ENCODE measurements at regions not wholly inside any gene's neighbourhood (a gene's known extent, or its start where the extent isn't known, plus 50 kb on each side); places are given as distances from the start of the nearest gene placed in this dataset.

DNA sequence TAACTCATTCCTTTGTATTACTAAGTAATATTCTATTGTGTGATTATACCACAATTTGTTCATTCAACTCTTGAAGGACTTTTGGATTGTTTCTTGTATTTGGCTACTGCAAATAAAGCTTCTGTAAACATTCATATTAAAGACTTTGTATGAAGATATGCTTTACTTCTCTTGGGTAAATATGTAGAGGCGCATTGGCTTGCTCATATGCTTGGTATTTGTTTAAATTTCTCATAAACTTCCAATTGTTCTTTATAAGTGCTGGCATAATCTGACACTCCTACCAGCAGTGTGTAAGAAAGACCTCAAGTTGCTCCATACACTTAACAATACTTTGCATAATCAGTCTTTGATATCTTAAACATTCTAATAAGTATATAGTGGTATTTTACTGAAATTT, 792.8 kb upstream of the LRRTM1 start:
- Histone ChIP-seq H3K4me3 (ENCODE audit: insufficient read depth, low read length, poor library complexity, severe bottlenecking) (no peak overlapping the region), H2AFZ (ENCODE audit: low read depth, low read length, severe bottlenecking) (no peak overlapping the region), H3K36me3 (ENCODE audit: low read length) (no peaks in the 10 kb centered on the region), H3K9me3 (ENCODE audit: insufficient read depth, low read length) (no peaks in the 10 kb centered on the region), H3K27ac (ENCODE audit: low read depth, low read length) (no peak overlapping the region), H3K4me2 (ENCODE audit: low read depth, low read length, poor library complexity, severe bottlenecking) (no peak overlapping the region), H4K20me1 (ENCODE audit: low read depth, low read length) (no peaks in the 10 kb centered on the region), H3K79me2 (ENCODE audit: insufficient read depth, low read length) (no peaks in the 10 kb centered on the region), H3K9me2 (replicated peaks; ENCODE audit: insufficient read depth, low read length) (no peaks in the 10 kb centered on the region), H3F3A (ENCODE audit: insufficient read depth) (no peaks in the 10 kb centered on the region), H3K27me3 (ENCODE audit: low read length) (no peaks in the 10 kb centered on the region), H3K9ac (ENCODE audit: low read length) (no peak overlapping the region)
- TF ChIP-seq, protein P1, sequence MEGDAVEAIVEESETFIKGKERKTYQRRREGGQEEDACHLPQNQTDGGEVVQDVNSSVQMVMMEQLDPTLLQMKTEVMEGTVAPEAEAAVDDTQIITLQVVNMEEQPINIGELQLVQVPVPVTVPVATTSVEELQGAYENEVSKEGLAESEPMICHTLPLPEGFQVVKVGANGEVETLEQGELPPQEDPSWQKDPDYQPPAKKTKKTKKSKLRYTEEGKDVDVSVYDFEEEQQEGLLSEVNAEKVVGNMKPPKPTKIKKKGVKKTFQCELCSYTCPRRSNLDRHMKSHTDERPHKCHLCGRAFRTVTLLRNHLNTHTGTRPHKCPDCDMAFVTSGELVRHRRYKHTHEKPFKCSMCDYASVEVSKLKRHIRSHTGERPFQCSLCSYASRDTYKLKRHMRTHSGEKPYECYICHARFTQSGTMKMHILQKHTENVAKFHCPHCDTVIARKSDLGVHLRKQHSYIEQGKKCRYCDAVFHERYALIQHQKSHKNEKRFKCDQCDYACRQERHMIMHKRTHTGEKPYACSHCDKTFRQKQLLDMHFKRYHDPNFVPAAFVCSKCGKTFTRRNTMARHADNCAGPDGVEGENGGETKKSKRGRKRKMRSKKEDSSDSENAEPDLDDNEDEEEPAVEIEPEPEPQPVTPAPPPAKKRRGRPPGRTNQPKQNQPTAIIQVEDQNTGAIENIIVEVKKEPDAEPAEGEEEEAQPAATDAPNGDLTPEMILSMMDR (IDR thresholded peaks at IDR 0.05; ENCODE audit: insufficient read depth, low read length, poor library complexity, severe bottlenecking): no peak
- no peak for TF ChIP-seq EZH2phosphoT487 (conservative IDR thresholded peaks at IDR 0.05; ENCODE audit: low read length)

DNA sequence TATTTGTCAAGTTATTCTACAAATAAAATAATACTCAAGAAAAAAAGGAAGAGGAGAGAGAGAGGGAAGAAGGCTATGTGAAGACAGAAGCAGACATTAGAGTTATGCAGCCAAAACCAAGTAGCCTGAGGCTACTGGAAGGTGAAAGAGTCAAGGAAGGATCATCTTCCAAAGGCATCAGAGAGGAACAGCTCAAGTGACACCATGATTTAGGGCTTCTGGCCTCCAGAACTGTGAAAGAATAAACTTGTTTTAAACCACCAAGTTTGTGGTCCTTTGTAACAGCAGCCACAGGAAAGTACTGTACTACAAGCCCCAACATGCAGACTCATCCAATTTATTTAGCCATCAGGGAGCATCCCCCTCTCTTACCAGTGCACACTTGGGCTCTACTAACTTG, 788.5 kb upstream of the LRRTM1 start:
- no peaks in the 10 kb centered on the region for H3K27me3 ChIP-seq (ENCODE audit: low read length)
- H3K36me3 ChIP-seq (ENCODE audit: low read length): no peaks in the 10 kb centered on the region
- no peak overlapping the region for H3K4me3 ChIP-seq (ENCODE audit: insufficient read depth, low read length, poor library complexity, severe bottlenecking)
- no peaks in the 10 kb centered on the region for H3K79me2 ChIP-seq (ENCODE audit: insufficient read depth, low read length)
- H3K9me2 ChIP-seq (replicated peaks; ENCODE audit: insufficient read depth, low read length): no peaks in the 10 kb centered on the region
- H3K9me3 ChIP-seq (ENCODE audit: insufficient read depth, low read length): no peaks in the 10 kb centered on the region
- no peaks in the 10 kb centered on the region for H3F3A ChIP-seq (ENCODE audit: insufficient read depth)
- H2AFZ ChIP-seq (ENCODE audit: low read depth, low read length, severe bottlenecking): no peak overlapping the region
- H3K4me2 ChIP-seq (ENCODE audit: low read depth, low read length, poor library complexity, severe bottlenecking): no peak overlapping the region
- TF ChIP-seq EZH2phosphoT487 (conservative IDR thresholded peaks at IDR 0.05; ENCODE audit: low read length): no peak
- TF ChIP-seq, protein P1 (IDR thresholded peaks at IDR 0.05; ENCODE audit: insufficient read depth, low read length, poor library complexity, severe bottlenecking): no peak
- H3K9ac ChIP-seq (ENCODE audit: low read length): no peak overlapping the region
- no peaks in the 10 kb centered on the region for H4K20me1 ChIP-seq (ENCODE audit: low read depth, low read length)
- no peak overlapping the region for H3K27ac ChIP-seq (ENCODE audit: low read depth, low read length)

DNA sequence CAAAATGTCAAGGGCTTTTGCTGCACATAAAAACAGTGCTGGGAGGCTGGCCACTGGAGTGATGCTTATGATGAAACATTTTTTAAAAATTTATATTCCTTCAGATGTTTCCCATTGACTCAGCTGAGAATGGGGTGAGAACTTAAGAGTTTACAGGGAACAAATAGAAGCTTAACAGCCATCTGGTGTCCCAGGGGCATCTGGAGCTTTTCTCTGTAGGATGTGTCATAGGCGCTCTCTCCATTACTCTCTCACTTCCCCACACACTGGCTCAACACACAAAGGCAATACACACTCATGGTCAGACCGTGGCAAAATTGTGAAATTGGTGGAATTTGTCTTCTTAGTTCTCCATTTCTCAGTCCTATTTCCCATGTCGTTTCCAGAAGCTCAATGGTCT, 783.1 kb upstream of the LRRTM1 start:
- Histone ChIP-seq H3K4me2 (ENCODE audit: low read depth, low read length, poor library complexity, severe bottlenecking) (no peak overlapping the region), H3K9me3 (ENCODE audit: insufficient read depth, low read length) (no peaks in the 10 kb centered on the region), H3K27ac (ENCODE audit: low read depth, low read length) (no peak overlapping the region), H3K79me2 (ENCODE audit: insufficient read depth, low read length) (no peaks in the 10 kb centered on the region), H3K9ac (ENCODE audit: low read length) (no peak overlapping the region), H3K27me3 (ENCODE audit: low read length) (no peaks in the 10 kb centered on the region), H4K20me1 (ENCODE audit: low read depth, low read length) (no peaks in the 10 kb centered on the region), H3K36me3 (ENCODE audit: low read length) (no peaks in the 10 kb centered on the region), H2AFZ (ENCODE audit: low read depth, low read length, severe bottlenecking) (no peak overlapping the region), H3K9me2 (replicated peaks; ENCODE audit: insufficient read depth, low read length) (no peaks in the 10 kb centered on the region), H3F3A (ENCODE audit: insufficient read depth) (no peaks in the 10 kb centered on the region), H3K4me3 (ENCODE audit: insufficient read depth, low read length, poor library complexity, severe bottlenecking) (no peak overlapping the region)
- TF ChIP-seq, protein P1 (IDR thresholded peaks at IDR 0.05; ENCODE audit: insufficient read depth, low read length, poor library complexity, severe bottlenecking): no peak
- TF ChIP-seq EZH2phosphoT487 (conservative IDR thresholded peaks at IDR 0.05; ENCODE audit: low read length): no peak

Data from SU-DHL-6 (cell line).